SK-N-SH (cell line): ENCODE measurements at regions not wholly inside any gene's neighbourhood (a gene's known extent, or its start where the extent isn't known, plus 50 kb on each side); places are given as distances from the start of the nearest gene placed in this dataset.

Experiments used
- CTCF ChIA-PET: fragments of 300-600, 350-600 bp; formaldehyde crosslinking; extraction: SDS; loops from one replicate; lab custom pipeline; 2021; lab: Yijun Ruan, JAX
- POLR2A ChIA-PET: fragments of 350-600 bp; sonication (Branson Sonifier 250); formaldehyde crosslinking; extraction: SDS; loops from one replicate; lab custom pipeline; 2020; ENCODE audit warnings: antibody characterized with exemption, inconsistent platforms; lab: Yijun Ruan, JAX
- DNase-seq: peaks from one replicate; pipeline ENCODE4 v3.0.0; 2012
- H2AFZ ChIP-seq: fragments of 200-600 bp; sonication (generic); 2 replicates; pipeline ENCODE4 v1.8.1; 2016; ENCODE audit warnings: antibody characterized with exemption, mild to moderate bottlenecking, low read depth
- H3F3A ChIP-seq: fragments of 200-600 bp; sonication (generic); replicated peaks from 2 replicates; pipeline ENCODE3; 2016; ENCODE audit warnings: antibody characterized with exemption, mild to moderate bottlenecking; ENCODE audit not compliant: insufficient read depth
- H3K27ac ChIP-seq, 2 experiments: fragments of 200-500 bp in 1 of 2; fragments of 200-600 bp in 1 of 2; sonication (Bioruptor generic) in 1 of 2; sonication (generic), shearing (Covaris generic) in 1 of 2; 2 replicates each; pipeline versions ENCODE4 v1.5.1 to v1.6.1; 2014 to 2016; ENCODE audit warnings: low read depth in 2 of 2, inconsistent platforms in 1 of 2, low read length in 1 of 2, mild to moderate bottlenecking in 1 of 2, mixed read lengths in 1 of 2
- H3K27me3 ChIP-seq: fragments of 200-600 bp; sonication (generic), shearing (Covaris generic); 2 replicates; pipeline ENCODE4 v1.6.1; 2016; ENCODE audit warnings: mixed run types; ENCODE audit not compliant: insufficient read depth
- H3K36me3 ChIP-seq, 2 experiments: fragments of 200-500 bp in 1 of 2; fragments of 200-600 bp in 1 of 2; sonication (Bioruptor generic) in 1 of 2; sonication (generic) in 1 of 2; replicated peaks in 1 of 2; 2 replicates each; pipeline versions ENCODE3 to v1.5.1; 2014 to 2016; ENCODE audit warnings: low read length in 1 of 2, mild to moderate bottlenecking in 1 of 2; ENCODE audit not compliant: insufficient read depth in 2 of 2, control insufficient read depth in 1 of 2
- H3K4me1 ChIP-seq, 2 experiments: fragments of 200-500 bp in 1 of 2; fragments of 200-600 bp in 1 of 2; sonication (Bioruptor generic) in 1 of 2; sonication (generic), shearing (Covaris generic) in 1 of 2; 2 replicates each; pipeline versions ENCODE4 v1.5.1 to v1.6.1; 2014 to 2016; ENCODE audit warnings: low read depth in 1 of 2, low read length in 1 of 2, mixed run types in 1 of 2; ENCODE audit not compliant: insufficient read depth in 2 of 2, control insufficient read depth in 1 of 2
- H3K4me2 ChIP-seq: fragments of 200-600 bp; sonication (generic), shearing (Covaris generic); 2 replicates; pipeline ENCODE4 v1.6.1; 2017; ENCODE audit warnings: mixed run types
- H3K4me3 ChIP-seq, 2 experiments: fragments of 200-500 bp in 1 of 2; fragments of 200-600 bp in 1 of 2; sonication (Bioruptor generic) in 1 of 2; sonication (generic), shearing (Covaris generic) in 1 of 2; 2 replicates each; pipeline versions ENCODE4 v1.5.1 to v1.8.1; 2014 to 2016; ENCODE audit warnings: low read depth in 2 of 2, inconsistent platforms in 1 of 2, low read length in 1 of 2, mild to moderate bottlenecking in 1 of 2, mixed read lengths in 1 of 2, moderate library complexity in 1 of 2
- H3K79me2 ChIP-seq: fragments of 200-600 bp; sonication (generic); 2 replicates; pipeline ENCODE4 v1.8.1; 2017; ENCODE audit warnings: mild to moderate bottlenecking; ENCODE audit not compliant: insufficient read depth
- H3K9ac ChIP-seq: fragments of 200-600 bp; sonication (generic); 2 replicates; pipeline ENCODE4 v1.6.1; 2017; ENCODE audit warnings: mixed run types
- H3K9me2 ChIP-seq: fragments of 200-600 bp; sonication (generic); 2 replicates; pipeline ENCODE4 v1.6.1; 2017; ENCODE audit warnings: mixed run types
- H3K9me3 ChIP-seq: fragments of 200-600 bp; sonication (generic); 2 replicates; pipeline ENCODE4 v1.6.1; 2017; ENCODE audit warnings: mixed run types, mild to moderate bottlenecking, moderate library complexity
- H4K20me1 ChIP-seq: fragments of 200-600 bp; sonication (generic); 2 replicates; pipeline ENCODE4 v1.6.1; 2017; ENCODE audit warnings: mild to moderate bottlenecking, mixed run types; ENCODE audit not compliant: insufficient read depth
- ELF1 ChIP-seq: IDR thresholded peaks from 2 replicates; pipeline ENCODE4 v1.4.0; 2012
- FOSL2 ChIP-seq: IDR thresholded peaks from 2 replicates; pipeline ENCODE4 v1.4.0; 2012; ENCODE audit warnings: low read depth, mild to moderate bottlenecking, moderate library complexity, borderline replicate concordance
- FOXM1 ChIP-seq: IDR thresholded peaks from 2 replicates; pipeline ENCODE4 v1.4.0; 2012; ENCODE audit warnings: low read depth, mild to moderate bottlenecking
- GABPA ChIP-seq: IDR thresholded peaks from 2 replicates; pipeline ENCODE4 v1.4.0; 2012; ENCODE audit warnings: low read depth, mild to moderate bottlenecking
- IRF3 ChIP-seq: fragments of 150-350 bp; IDR thresholded peaks from 2 replicates; pipeline ENCODE4 v1.6.1; 2016; ENCODE audit warnings: mild to moderate bottlenecking, low read depth, low read length
- JUND ChIP-seq: IDR thresholded peaks from 2 replicates; pipeline ENCODE4 v1.4.0; 2012
- MXI1 ChIP-seq: IDR thresholded peaks from 2 replicates; pipeline ENCODE4 v1.6.1; 2012; ENCODE audit warnings: mild to moderate bottlenecking, low read depth, low read length, improper control_type of control experiment
- NRF1 ChIP-seq: IDR thresholded peaks from 2 replicates; pipeline ENCODE4 v1.6.1; 2012; ENCODE audit warnings: low read depth, mild to moderate bottlenecking, low read length
- PBX3 ChIP-seq: IDR thresholded peaks from 2 replicates; pipeline ENCODE4; 2012
- RCOR1 ChIP-seq: fragments of 150-350 bp; IDR thresholded peaks from 2 replicates; pipeline ENCODE4 v1.6.1; 2017; ENCODE audit warnings: antibody characterized with exemption, low read length
- RFX5 ChIP-seq: IDR thresholded peaks from 2 replicates; pipeline ENCODE4 v1.6.1; 2012; ENCODE audit warnings: mild to moderate bottlenecking, improper control_type of control experiment, low read length
- SIN3A ChIP-seq: IDR thresholded peaks from 2 replicates; pipeline ENCODE4 v1.6.1; 2012; ENCODE audit warnings: low read depth, mild to moderate bottlenecking, low read length, moderate library complexity, borderline replicate concordance
- SMC3 ChIP-seq: IDR thresholded peaks from 2 replicates; pipeline ENCODE4 v1.6.1; 2012; ENCODE audit warnings: low read depth, low read length, improper control_type of control experiment
- TAF1 ChIP-seq: IDR thresholded peaks from 2 replicates; pipeline ENCODE4 v1.6.1; 2012; ENCODE audit warnings: low read depth, mild to moderate bottlenecking, low read length, moderate library complexity, borderline replicate concordance
- TEAD4 ChIP-seq: IDR thresholded peaks from 2 replicates; pipeline ENCODE4 v1.4.0; 2012; ENCODE audit warnings: mild to moderate bottlenecking, borderline replicate concordance; ENCODE audit not compliant: insufficient read depth
- USF1 ChIP-seq: IDR thresholded peaks from 2 replicates; pipeline ENCODE4 v1.4.0; 2012; ENCODE audit warnings: low read depth, borderline replicate concordance
- YY1 ChIP-seq: IDR thresholded peaks from 2 replicates; pipeline ENCODE4 v1.4.0; 2012; ENCODE audit warnings: low read depth, mild to moderate bottlenecking
- WGBS: methylation state at CpG from one replicate; pipeline ENCODE4 v1.1.6; 2017; ENCODE audit warnings: low lambda C conversion rate; 5-methylcytosine and 5-hydroxymethylcytosine counted together
- TF ChIP-seq, protein P1 (sequence below): IDR thresholded peaks from 2 replicates; pipeline ENCODE4 v1.6.1; 2012; ENCODE audit warnings: mild to moderate bottlenecking, low read depth, low read length, moderate library complexity
- TF ChIP-seq, protein P2 (sequence below): fragments of 200-600 bp; sonication (generic); IDR thresholded peaks from 2 replicates; pipeline ENCODE4 v1.6.1; 2017; ENCODE audit warnings: antibody characterized with exemption, mild to moderate bottlenecking, moderate library complexity

DNA sequence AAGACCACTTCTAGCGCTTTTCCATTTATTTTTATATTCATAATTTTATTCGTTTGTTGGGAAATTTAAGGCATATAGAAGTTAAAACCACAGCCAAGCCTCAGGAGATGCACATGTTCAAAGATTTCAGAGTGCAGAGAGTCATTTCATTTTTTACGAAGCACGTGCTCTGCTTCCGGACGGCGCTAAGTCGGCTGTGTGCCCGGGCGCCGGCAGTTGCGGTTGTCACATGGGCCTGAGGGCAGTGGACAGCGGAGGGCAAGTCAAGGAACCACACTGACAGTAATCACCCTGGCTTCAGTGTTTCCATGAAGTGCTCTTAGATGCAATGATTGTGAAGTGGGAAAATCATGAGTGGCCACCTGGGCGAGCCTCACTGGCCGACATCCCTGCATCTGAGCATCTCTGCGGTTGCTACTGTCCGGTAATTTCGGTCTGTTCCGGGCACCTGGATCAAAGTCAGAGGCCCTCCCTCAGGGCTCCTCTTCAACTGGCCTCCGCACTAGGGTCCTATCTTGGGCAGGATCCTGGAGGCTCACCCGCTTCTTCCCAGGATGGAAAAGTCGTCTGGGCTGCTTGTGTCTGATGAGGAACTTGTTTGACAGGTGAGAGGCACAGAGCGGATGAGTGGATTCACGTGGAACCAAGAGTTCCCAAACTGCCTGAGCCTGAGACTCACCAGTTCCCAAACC is 90.8 kb downstream of the DACT2 start:
- no peak overlapping the region for H3K27ac ChIP-seq
- TF ChIP-seq TEAD4: no peak
- no peak for TF ChIP-seq SIN3A
- TF ChIP-seq RCOR1: no peak
- TF ChIP-seq FOSL2: no peak
- TF ChIP-seq NRF1: no peak
- TF ChIP-seq, protein P1, sequence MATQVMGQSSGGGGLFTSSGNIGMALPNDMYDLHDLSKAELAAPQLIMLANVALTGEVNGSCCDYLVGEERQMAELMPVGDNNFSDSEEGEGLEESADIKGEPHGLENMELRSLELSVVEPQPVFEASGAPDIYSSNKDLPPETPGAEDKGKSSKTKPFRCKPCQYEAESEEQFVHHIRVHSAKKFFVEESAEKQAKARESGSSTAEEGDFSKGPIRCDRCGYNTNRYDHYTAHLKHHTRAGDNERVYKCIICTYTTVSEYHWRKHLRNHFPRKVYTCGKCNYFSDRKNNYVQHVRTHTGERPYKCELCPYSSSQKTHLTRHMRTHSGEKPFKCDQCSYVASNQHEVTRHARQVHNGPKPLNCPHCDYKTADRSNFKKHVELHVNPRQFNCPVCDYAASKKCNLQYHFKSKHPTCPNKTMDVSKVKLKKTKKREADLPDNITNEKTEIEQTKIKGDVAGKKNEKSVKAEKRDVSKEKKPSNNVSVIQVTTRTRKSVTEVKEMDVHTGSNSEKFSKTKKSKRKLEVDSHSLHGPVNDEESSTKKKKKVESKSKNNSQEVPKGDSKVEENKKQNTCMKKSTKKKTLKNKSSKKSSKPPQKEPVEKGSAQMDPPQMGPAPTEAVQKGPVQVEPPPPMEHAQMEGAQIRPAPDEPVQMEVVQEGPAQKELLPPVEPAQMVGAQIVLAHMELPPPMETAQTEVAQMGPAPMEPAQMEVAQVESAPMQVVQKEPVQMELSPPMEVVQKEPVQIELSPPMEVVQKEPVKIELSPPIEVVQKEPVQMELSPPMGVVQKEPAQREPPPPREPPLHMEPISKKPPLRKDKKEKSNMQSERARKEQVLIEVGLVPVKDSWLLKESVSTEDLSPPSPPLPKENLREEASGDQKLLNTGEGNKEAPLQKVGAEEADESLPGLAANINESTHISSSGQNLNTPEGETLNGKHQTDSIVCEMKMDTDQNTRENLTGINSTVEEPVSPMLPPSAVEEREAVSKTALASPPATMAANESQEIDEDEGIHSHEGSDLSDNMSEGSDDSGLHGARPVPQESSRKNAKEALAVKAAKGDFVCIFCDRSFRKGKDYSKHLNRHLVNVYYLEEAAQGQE: no peak
- no peaks in the 10 kb centered on the region for H3K9me3 ChIP-seq
- H4K20me1 ChIP-seq: no peaks in the 10 kb centered on the region
- CTCF ChIA-PET: no interaction called here
- POLR2A ChIA-PET: no interaction called here
- H3K4me2 ChIP-seq: no peak overlapping the region
- H3K4me1 ChIP-seq: no peaks in the 10 kb centered on the region; a peak in 1 of 4 replicates
- H3K9me2 ChIP-seq: no peaks in the 10 kb centered on the region
- no peak overlapping the region for H3K9ac ChIP-seq
- no peaks in the 10 kb centered on the region for H3K36me3 ChIP-seq
- no peak overlapping the region for H3K4me3 ChIP-seq
- H3K27me3 ChIP-seq: no peaks in the 10 kb centered on the region
- no peaks in the 10 kb centered on the region for H3K79me2 ChIP-seq
- H3F3A ChIP-seq: no peaks in the 10 kb centered on the region
- WGBS: 57% methylated on average over 17 of the region's 24 CpGs
- no peak overlapping the region for H2AFZ ChIP-seq
- no peak for DNase-seq

DNA sequence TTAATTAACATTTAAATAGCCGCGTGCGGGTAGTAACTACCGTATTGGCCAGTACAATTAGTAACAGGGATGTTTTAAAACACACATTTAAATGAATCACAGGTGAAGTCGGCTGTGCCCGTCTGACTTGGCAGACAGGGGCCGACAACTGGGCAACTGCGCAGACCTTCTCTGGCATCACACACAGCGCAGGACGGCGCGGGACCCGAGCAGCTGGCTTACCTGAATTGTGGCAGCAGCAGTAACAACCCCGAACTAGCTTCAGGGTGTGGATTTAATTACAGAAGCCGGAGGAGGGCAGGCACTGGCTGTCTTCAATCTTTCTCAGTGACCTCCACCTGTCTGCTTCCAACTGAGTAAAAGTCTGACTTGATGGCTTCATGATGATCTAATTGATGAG is 91.7 kb downstream of the DACT2 start:
- H3K4me1 ChIP-seq: no peaks in the 10 kb centered on the region; a peak in 1 of 4 replicates
- H2AFZ ChIP-seq: no peak overlapping the region
- no peaks in the 10 kb centered on the region for H3K27me3 ChIP-seq
- WGBS: 70% methylated on average over 7 of the region's 15 CpGs
- H3K36me3 ChIP-seq: no peaks in the 10 kb centered on the region
- no peaks in the 10 kb centered on the region for H3K9me3 ChIP-seq
- no peaks in the 10 kb centered on the region for H4K20me1 ChIP-seq
- H3K4me3 ChIP-seq: no peak overlapping the region
- ChIA-PET CTCF (no interaction called here), POLR2A (no interaction called here)
- H3K9ac ChIP-seq: no peak overlapping the region
- no peak overlapping the region for H3K27ac ChIP-seq
- DNase-seq: no peak
- H3K4me2 ChIP-seq: no peak overlapping the region
- no peaks in the 10 kb centered on the region for H3K9me2 ChIP-seq
- H3F3A ChIP-seq: no peaks in the 10 kb centered on the region
- H3K79me2 ChIP-seq: no peaks in the 10 kb centered on the region
- TF ChIP-seq MXI1: no peak
- no peak for TF ChIP-seq JUND
- no peak for TF ChIP-seq TAF1
- TF ChIP-seq FOXM1: no peak
- no peak for TF ChIP-seq RFX5
- no peak for TF ChIP-seq IRF3
- TF ChIP-seq, protein P2, sequence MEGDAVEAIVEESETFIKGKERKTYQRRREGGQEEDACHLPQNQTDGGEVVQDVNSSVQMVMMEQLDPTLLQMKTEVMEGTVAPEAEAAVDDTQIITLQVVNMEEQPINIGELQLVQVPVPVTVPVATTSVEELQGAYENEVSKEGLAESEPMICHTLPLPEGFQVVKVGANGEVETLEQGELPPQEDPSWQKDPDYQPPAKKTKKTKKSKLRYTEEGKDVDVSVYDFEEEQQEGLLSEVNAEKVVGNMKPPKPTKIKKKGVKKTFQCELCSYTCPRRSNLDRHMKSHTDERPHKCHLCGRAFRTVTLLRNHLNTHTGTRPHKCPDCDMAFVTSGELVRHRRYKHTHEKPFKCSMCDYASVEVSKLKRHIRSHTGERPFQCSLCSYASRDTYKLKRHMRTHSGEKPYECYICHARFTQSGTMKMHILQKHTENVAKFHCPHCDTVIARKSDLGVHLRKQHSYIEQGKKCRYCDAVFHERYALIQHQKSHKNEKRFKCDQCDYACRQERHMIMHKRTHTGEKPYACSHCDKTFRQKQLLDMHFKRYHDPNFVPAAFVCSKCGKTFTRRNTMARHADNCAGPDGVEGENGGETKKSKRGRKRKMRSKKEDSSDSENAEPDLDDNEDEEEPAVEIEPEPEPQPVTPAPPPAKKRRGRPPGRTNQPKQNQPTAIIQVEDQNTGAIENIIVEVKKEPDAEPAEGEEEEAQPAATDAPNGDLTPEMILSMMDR: no peak
- TF ChIP-seq SIN3A: no peak
- no peak for TF ChIP-seq GABPA
- no peak for TF ChIP-seq ELF1
- no peak for TF ChIP-seq USF1
- no peak for TF ChIP-seq TEAD4
- no peak for TF ChIP-seq PBX3
- no peak for TF ChIP-seq NRF1
- TF ChIP-seq YY1: no peak
- no peak for TF ChIP-seq SMC3
